ENCODE measurements at regions not wholly inside any gene's neighbourhood (a gene's known extent, or its start where the extent isn't known, plus 50 kb on each side); places are given as distances from the start of the nearest gene placed in this dataset.

- TF ChIP-seq POLR2AphosphoS5 (IDR thresholded peaks at IDR 0.05; ENCODE audit: low read depth, low read length) = no peak
- no peak for TF ChIP-seq REST (IDR thresholded peaks at IDR 0.05; ENCODE audit: insufficient read depth in 1 of 2, low read depth in 2 of 2, low read length in 2 of 2)
- no peak for TF ChIP-seq SIN3A (IDR thresholded peaks at IDR 0.05; ENCODE audit: borderline replicate concordance, insufficient read depth, low read length)
- no peak for TF ChIP-seq TAF1 (IDR thresholded peaks at IDR 0.05; ENCODE audit: borderline replicate concordance, insufficient read depth, low read length)
- no peak for TF ChIP-seq FOXP2 (optimal IDR thresholded peaks at IDR 0.05; ENCODE audit: borderline replicate concordance, extremely low read depth, extremely low read length, insufficient read depth)
Observed at GRCh38 chr7:54429111-54429510, 113.1 kb upstream of the VSTM2A start.

Data from PFSK-1 (cell line).